Transverse colon (tissue), 4 donors: ENCODE measurements at regions not wholly inside any gene's neighbourhood (a gene's known extent, or its start where the extent isn't known, plus 50 kb on each side); places are given as distances from the start of the nearest gene placed in this dataset.

ENCODE experiments used
- DNase-seq: peaks from one replicate; pipeline ENCODE4 v3.0.0-alpha.2; 2019
- H3K27ac ChIP-seq, 4 donors: fragments of 200-600 bp; sonication (generic); 2 replicates each; pipeline ENCODE4 v1.5.1; 2016 to 2018; ENCODE audit warnings: inconsistent platforms in 4 of 4
- H3K27me3 ChIP-seq: fragments of 200-600 bp; sonication (generic); 2 replicates; pipeline ENCODE4 v1.5.1; 2017; ENCODE audit warnings: inconsistent platforms
- H3K36me3 ChIP-seq, 4 donors: fragments of 200-600 bp; sonication (generic); 2 replicates each; pipeline ENCODE4 v1.5.1; 2017 to 2019; ENCODE audit warnings: inconsistent platforms in 4 of 4
- H3K4me1 ChIP-seq, 4 donors: fragments of 200-600 bp; sonication (generic); 2 replicates each; pipeline ENCODE4 v1.5.1; 2017 to 2020; ENCODE audit warnings: inconsistent platforms in 4 of 4
- H3K4me3 ChIP-seq, 4 donors: fragments of 200-600 bp; sonication (generic); 1 replicate in 1 of 4; 2 replicates in 3 of 4; pipeline versions ENCODE4 v1.5.1 to v1.6.1; 2017 to 2019; ENCODE audit warnings: inconsistent platforms in 4 of 4
- H3K9me3 ChIP-seq, 2 donors: fragments of 200-600 bp; sonication (generic); 2 replicates each; pipeline ENCODE4 v1.5.1; 2017 to 2019; ENCODE audit warnings: inconsistent platforms in 2 of 2
- EP300 ChIP-seq: sonication (generic); formaldehyde crosslinking; IDR thresholded peaks from one replicate; pipeline ENCODE4 v1.6.1; 2017; ENCODE audit warnings: antibody characterized with exemption, low read depth
- POLR2A ChIP-seq: fragments of 450-650 bp; IDR thresholded peaks from one replicate; pipeline ENCODE4 v1.6.1; 2016; ENCODE audit warnings: antibody characterized with exemption, mild to moderate bottlenecking, moderate library complexity
- POLR2AphosphoS5 ChIP-seq, 3 donors: sonication (generic); formaldehyde crosslinking; IDR thresholded peaks; one replicate each; pipeline ENCODE4 v1.6.1; 2016; ENCODE audit warnings: antibody characterized with exemption in 3 of 3
- WGBS, 2 donors: methylation state at CpG; one replicate each; pipeline ENCODE4 v1.1.5; 2018; ENCODE audit warnings: low coverage in 1 of 2; 5-methylcytosine and 5-hydroxymethylcytosine counted together
- in situ Hi-C, 4 donors: fragments of 200-750 bp; cut with MboI; loops; one replicate each; pipeline versions ENCODE4 v1.15.0 to v1.15.1; 2017; ENCODE audit warnings: low sequenced_read_pairs in 3 of 4, low pct_ligation_motif_present in 1 of 4, low pct_unique_long_range_greater_than_20kb in 1 of 4
- intact Hi-C: fragments of 100-400 bp; cut with DNase I; formaldehyde crosslinking; loops from one replicate; pipeline ENCODE4 v1.15.1; 2023; ENCODE audit warnings: low total_unique reads
- TF ChIP-seq, protein P1 (sequence below), 5 experiments: fragments of 200-600 bp in 3 of 5; fragments of 450-650 bp in 2 of 5; sonication (generic) in 3 of 5; IDR thresholded peaks; 1 replicate in 2 of 5; 2 replicates in 3 of 5; pipeline ENCODE4 v1.5.1; 2016 to 2017; ENCODE audit warnings: antibody characterized with exemption in 5 of 5, inconsistent platforms in 3 of 5, mild to moderate bottlenecking in 2 of 5, moderate library complexity in 1 of 5

DNA sequence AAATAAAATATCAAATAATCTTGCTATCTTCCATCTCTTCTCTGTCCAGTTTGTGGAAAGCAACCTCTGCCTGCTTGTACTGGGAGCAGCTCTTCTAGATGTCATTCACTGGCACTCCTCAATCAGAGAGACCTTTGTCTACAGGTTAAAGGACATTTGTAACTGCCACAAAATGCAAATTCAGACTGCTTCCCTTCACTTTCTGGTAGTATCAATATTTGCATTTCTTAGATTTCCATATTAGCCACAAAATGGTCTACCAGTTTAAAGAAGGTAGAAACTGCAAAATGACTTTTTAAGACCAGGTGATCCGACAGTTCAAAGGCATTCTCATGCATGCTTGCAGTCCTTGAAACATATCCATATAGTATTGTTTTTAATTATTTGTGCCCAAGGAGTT is 51.7 kb upstream of the RCN1 start:
- no peak for DNase-seq
- no peaks in the 10 kb centered on the region for H3K4me1 ChIP-seq
- H3K27me3 ChIP-seq: no peaks in the 10 kb centered on the region
- intact Hi-C loops: no loop called here
- in situ Hi-C loops: no loop called here
- H3K27ac ChIP-seq: no peak overlapping the region
- no peak overlapping the region for H3K4me3 ChIP-seq
- no peaks in the 10 kb centered on the region for H3K9me3 ChIP-seq
- TF ChIP-seq POLR2AphosphoS5 (IDR thresholded peaks at IDR 0.05) (no peak), POLR2A (no peak), EP300 (no peak)
- TF ChIP-seq, protein P1, sequence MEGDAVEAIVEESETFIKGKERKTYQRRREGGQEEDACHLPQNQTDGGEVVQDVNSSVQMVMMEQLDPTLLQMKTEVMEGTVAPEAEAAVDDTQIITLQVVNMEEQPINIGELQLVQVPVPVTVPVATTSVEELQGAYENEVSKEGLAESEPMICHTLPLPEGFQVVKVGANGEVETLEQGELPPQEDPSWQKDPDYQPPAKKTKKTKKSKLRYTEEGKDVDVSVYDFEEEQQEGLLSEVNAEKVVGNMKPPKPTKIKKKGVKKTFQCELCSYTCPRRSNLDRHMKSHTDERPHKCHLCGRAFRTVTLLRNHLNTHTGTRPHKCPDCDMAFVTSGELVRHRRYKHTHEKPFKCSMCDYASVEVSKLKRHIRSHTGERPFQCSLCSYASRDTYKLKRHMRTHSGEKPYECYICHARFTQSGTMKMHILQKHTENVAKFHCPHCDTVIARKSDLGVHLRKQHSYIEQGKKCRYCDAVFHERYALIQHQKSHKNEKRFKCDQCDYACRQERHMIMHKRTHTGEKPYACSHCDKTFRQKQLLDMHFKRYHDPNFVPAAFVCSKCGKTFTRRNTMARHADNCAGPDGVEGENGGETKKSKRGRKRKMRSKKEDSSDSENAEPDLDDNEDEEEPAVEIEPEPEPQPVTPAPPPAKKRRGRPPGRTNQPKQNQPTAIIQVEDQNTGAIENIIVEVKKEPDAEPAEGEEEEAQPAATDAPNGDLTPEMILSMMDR (IDR thresholded peaks at IDR 0.05): no peak
- no peaks in the 10 kb centered on the region for H3K36me3 ChIP-seq
- 72 to 78% methylated on average over 1 of the region's 1 CpG for WGBS, 2 donors

DNA sequence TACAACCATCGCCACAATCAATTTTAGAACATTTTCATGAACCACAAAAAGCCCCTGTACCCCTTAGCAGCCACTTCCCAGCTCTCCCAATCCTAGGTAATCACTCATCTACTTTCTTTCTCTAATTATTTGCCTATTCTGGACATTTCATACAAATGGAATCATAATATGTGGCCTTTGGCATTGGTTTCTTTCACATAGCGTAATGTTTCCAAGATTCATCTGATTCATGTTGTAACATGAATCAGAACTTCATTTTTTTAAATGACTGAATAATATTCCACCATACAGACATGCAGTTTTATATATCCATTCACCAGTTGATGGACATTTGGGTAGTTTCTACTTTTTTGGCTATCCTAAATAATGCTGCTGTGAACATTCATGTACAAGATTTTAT is 56.2 kb upstream of the RCN1 start:
- Histone ChIP-seq H3K9me3 (no peaks in the 10 kb centered on the region), H3K27ac (no peak overlapping the region), H3K4me1 (no peaks in the 10 kb centered on the region), H3K36me3 (no peaks in the 10 kb centered on the region), H3K4me3 (no peak overlapping the region), H3K27me3 (no peaks in the 10 kb centered on the region)
- intact Hi-C loops: no loop called here
- 71 to 92% methylated on average over 2 of the region's 2 CpGs for WGBS, 2 donors
- in situ Hi-C loops: no loop called here
- DNase-seq: no peak
- TF ChIP-seq POLR2AphosphoS5 (IDR thresholded peaks at IDR 0.05): no peak
- TF ChIP-seq, protein P1 (IDR thresholded peaks at IDR 0.05): no peak
- TF ChIP-seq POLR2A: no peak
- no peak for TF ChIP-seq EP300

DNA sequence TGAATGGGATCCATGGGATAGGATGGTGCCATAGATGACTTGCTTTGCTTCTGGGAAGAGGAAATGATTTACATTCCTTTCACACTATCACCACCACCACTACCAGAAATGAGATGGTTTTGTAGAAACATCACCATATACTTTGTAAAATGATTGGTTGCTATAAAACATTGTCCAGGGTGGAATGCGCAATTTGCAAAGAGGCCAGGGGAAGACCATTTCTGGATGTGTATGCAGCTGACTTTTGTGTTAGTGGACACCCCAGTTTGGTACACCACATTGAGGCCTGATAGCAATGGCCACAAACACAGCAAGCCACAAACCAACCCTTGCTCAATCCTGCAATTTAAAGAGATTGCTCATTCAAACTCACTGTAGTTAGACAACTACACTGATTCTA is 56.7 kb upstream of the RCN1 start:
- H3K4me1 ChIP-seq: no peaks in the 10 kb centered on the region
- WGBS, 2 donors: 100% methylated on average over 1 of the region's 1 CpG; no CpG with 5 or more reads in 1 of the 2 donors
- no peaks in the 10 kb centered on the region for H3K36me3 ChIP-seq
- DNase-seq: no peak
- intact Hi-C loops: no loop called here
- no peaks in the 10 kb centered on the region for H3K9me3 ChIP-seq
- H3K4me3 ChIP-seq: no peak overlapping the region
- TF ChIP-seq POLR2A (no peak), EP300 (no peak), POLR2AphosphoS5 (IDR thresholded peaks at IDR 0.05) (no peak)
- TF ChIP-seq, protein P1 (IDR thresholded peaks at IDR 0.05): no peak
- no peaks in the 10 kb centered on the region for H3K27me3 ChIP-seq
- in situ Hi-C loops: no loop called here
- H3K27ac ChIP-seq: no peak overlapping the region

DNA sequence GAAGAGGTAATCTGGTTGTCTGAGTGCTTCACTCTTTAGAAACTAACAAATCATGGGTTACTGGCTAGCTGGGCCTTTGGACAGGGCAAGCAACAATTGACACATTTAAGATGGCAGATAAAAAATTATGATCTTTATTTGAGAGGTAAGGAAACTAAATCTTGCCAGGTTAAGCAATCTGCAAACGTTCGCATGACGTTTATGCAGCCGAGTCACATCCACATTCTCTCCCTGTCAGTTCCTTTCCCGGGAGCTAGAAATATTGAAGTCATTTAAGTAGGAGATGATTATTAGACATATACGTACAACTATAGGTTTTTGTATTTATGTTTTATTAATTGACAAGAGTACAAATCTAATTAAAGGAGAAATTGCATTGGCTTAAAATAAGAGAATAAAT is 57.4 kb upstream of the RCN1 start:
- no peak overlapping the region for H3K27ac ChIP-seq
- no peaks in the 10 kb centered on the region for H3K27me3 ChIP-seq
- 73 to 75% methylated on average over 6 of the region's 6 CpGs for WGBS, 2 donors
- in situ Hi-C loops: no loop called here
- no peak overlapping the region for H3K4me3 ChIP-seq
- H3K4me1 ChIP-seq: no peaks in the 10 kb centered on the region
- no peak for DNase-seq
- intact Hi-C loops: no loop called here
- TF ChIP-seq POLR2A: no peak
- TF ChIP-seq POLR2AphosphoS5 (IDR thresholded peaks at IDR 0.05): no peak
- TF ChIP-seq, protein P1 (IDR thresholded peaks at IDR 0.05): no peak
- TF ChIP-seq EP300: no peak
- no peaks in the 10 kb centered on the region for H3K36me3 ChIP-seq
- no peaks in the 10 kb centered on the region for H3K9me3 ChIP-seq
